ENCODE measurements at regions not wholly inside any gene's neighbourhood (a gene's known extent, or its start where the extent isn't known, plus 50 kb on each side); places are given as distances from the start of the nearest gene placed in this dataset.

DNA sequence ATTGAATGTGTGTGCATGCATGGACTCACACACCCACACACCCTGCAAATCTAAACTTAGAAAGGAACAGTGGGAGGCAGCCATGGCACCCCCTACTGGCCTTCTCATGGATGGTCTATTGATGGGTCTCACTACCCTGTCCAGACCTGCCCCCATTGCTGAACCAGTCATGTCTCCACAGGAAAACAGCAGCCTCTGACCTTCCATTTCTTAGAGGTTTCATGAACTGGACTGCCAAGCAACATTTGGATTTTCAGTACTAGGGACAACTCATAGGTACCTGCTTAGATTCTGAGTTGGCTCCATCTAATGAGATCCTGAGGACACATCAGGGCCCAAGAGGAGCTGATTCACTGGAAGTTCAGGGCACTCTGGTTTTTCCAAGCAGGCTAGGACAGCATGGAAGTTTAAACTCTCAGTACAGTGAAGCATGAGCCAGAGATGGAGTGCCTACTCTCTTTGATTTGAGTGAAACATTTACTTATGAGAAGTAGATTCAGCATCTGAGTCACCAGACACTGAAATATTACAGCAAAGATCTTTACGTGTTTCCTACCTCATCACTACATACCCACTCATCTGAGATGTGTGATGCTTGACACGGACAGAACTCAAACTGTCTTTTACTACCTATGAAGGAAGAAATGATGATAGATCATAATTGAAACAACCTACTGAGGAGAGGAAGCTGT is 98.9 kb upstream of the PLEKHG7 start:
- no peak overlapping the region for H2AFZ ChIP-seq
- peaks cover 32% of the 10 kb centered on the region for H3K9me3 Mint-ChIP-seq
- H3K27me3 Mint-ChIP-seq (ENCODE audit: insufficient read depth, low read depth, poor library complexity) = no peaks in the 10 kb centered on the region
- H3K27me3 ChIP-seq (ENCODE audit: insufficient read depth) = no peaks in the 10 kb centered on the region
- no peaks in the 10 kb centered on the region for H4K20me1 ChIP-seq (replicated peaks; ENCODE audit: insufficient read depth)
- TF ChIP-seq EZH2 (IDR thresholded peaks at IDR 0.05; ENCODE audit: low read depth, unreplicated experiment) = no peak
- no peak for TF ChIP-seq ZNF114 (CRISPR knock-in tag; IDR thresholded peaks at IDR 0.05)
- TF ChIP-seq STAT1 (IDR thresholded peaks at IDR 0.05; ENCODE audit: unreplicated experiment) = no peak
- no peak for TF ChIP-seq ZNF331 (CRISPR knock-in tag; IDR thresholded peaks at IDR 0.05; ENCODE audit: low read depth)
- TF ChIP-seq ZNF462 (CRISPR knock-in tag; IDR thresholded peaks at IDR 0.05) = no peak
- no peak for TF ChIP-seq POLR2AphosphoS5 (IDR thresholded peaks at IDR 0.05; ENCODE audit: low read depth)
- TF ChIP-seq CTCF (conservative IDR thresholded peaks at IDR 0.05; ENCODE audit: low read depth in 2 of 2) = no peak
- no peak for TF ChIP-seq NANOG (IDR thresholded peaks at IDR 0.05; ENCODE audit: borderline replicate concordance)
- TF ChIP-seq, protein P1, sequence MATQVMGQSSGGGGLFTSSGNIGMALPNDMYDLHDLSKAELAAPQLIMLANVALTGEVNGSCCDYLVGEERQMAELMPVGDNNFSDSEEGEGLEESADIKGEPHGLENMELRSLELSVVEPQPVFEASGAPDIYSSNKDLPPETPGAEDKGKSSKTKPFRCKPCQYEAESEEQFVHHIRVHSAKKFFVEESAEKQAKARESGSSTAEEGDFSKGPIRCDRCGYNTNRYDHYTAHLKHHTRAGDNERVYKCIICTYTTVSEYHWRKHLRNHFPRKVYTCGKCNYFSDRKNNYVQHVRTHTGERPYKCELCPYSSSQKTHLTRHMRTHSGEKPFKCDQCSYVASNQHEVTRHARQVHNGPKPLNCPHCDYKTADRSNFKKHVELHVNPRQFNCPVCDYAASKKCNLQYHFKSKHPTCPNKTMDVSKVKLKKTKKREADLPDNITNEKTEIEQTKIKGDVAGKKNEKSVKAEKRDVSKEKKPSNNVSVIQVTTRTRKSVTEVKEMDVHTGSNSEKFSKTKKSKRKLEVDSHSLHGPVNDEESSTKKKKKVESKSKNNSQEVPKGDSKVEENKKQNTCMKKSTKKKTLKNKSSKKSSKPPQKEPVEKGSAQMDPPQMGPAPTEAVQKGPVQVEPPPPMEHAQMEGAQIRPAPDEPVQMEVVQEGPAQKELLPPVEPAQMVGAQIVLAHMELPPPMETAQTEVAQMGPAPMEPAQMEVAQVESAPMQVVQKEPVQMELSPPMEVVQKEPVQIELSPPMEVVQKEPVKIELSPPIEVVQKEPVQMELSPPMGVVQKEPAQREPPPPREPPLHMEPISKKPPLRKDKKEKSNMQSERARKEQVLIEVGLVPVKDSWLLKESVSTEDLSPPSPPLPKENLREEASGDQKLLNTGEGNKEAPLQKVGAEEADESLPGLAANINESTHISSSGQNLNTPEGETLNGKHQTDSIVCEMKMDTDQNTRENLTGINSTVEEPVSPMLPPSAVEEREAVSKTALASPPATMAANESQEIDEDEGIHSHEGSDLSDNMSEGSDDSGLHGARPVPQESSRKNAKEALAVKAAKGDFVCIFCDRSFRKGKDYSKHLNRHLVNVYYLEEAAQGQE (IDR thresholded peaks at IDR 0.05; ENCODE audit: unreplicated experiment) = no peak
- no peak for TF ChIP-seq EZH2phosphoT487 (IDR thresholded peaks at IDR 0.05; ENCODE audit: unreplicated experiment)
- no peak for TF ChIP-seq CREB1 (CRISPR knock-in tag; IDR thresholded peaks at IDR 0.05; ENCODE audit: low read depth)
- no peak for TF ChIP-seq JUNB (IDR thresholded peaks at IDR 0.05; ENCODE audit: unreplicated experiment)
- no peak for TF ChIP-seq ETS1 (IDR thresholded peaks at IDR 0.05)
- no peak overlapping the region for H3K4me3 ChIP-seq
- H3K27ac ChIP-seq (ENCODE audit: low read depth) = no peak overlapping the region
- H3K9me2 ChIP-seq (ENCODE audit: insufficient read depth) = peaks cover 11% of the 10 kb centered on the region
- H3K4me1 ChIP-seq (ENCODE audit: insufficient read depth) = no peaks in the 10 kb centered on the region
- peaks cover 7% of the 10 kb centered on the region; the same call in 2 of the 3 replicates for H3K4me1 Mint-ChIP-seq
- H3K79me2 ChIP-seq (replicated peaks; ENCODE audit: insufficient read depth) = no peaks in the 10 kb centered on the region
- no peaks in the 10 kb centered on the region for H3F3A ChIP-seq (replicated peaks; ENCODE audit: low read depth)
- no peak overlapping the region for H3K4me3 Mint-ChIP-seq
- no peak overlapping the region for H3K4me2 ChIP-seq
- H3K27ac Mint-ChIP-seq = no peak overlapping the region
- DNase-seq (ENCODE audit: low spot score) (no peak), ATAC-seq (no peak)
- H3K36me3 ChIP-seq (ENCODE audit: insufficient read depth) = no peaks in the 10 kb centered on the region
- H3K36me3 Mint-ChIP-seq (ENCODE audit: low read depth) = peaks cover 21% of the 10 kb centered on the region

Measured in GM23338 (cell line).